ENCODE measurements at regions not wholly inside any gene's neighbourhood (a gene's known extent, or its start where the extent isn't known, plus 50 kb on each side); places are given as distances from the start of the nearest gene placed in this dataset.

DNA sequence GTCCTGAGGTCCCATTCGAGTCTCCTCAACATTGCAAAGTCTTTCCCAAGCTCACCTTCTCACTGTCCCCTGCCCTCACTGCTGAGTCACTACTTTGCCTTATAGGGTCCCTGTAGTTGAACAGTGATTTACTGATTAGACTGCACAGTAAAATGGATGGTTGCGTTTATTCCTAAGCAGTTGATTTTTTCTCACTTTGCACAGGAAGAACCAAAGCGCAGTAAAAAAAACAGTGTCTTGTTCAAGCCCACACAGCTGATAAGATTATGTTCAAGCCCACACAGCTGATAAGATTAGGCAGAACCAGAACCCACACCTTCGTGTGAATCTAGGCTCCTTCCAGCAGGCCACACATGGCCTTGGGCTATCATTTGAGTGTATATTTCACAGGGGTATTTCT lies 215.3 kb upstream of the COPS8 start:
- Histone ChIP-seq H3K27ac (ENCODE audit: low read length) (peak overlapping the region; percentile 14), H3K9me3 (ENCODE audit: control insufficient read depth, low read depth, low read length) (no peaks in the 10 kb centered on the region), H3K36me3 (ENCODE audit: control insufficient read depth, insufficient read depth, low read length) (no peaks in the 10 kb centered on the region), H3K4me1 (ENCODE audit: control insufficient read depth, insufficient read depth, low read length) (peaks cover 2% of the 10 kb centered on the region), H3K4me3 (ENCODE audit: low read length) (no peak overlapping the region), H3K27me3 (ENCODE audit: control insufficient read depth, insufficient read depth, low read length) (no peaks in the 10 kb centered on the region)
- DNase-seq = peak in 1 of 2 donors; percentile 68
- WGBS (ENCODE audit: insufficient coverage, low lambda C conversion rate) = 0% methylated on average over 1 of the region's 4 CpGs

DNA sequence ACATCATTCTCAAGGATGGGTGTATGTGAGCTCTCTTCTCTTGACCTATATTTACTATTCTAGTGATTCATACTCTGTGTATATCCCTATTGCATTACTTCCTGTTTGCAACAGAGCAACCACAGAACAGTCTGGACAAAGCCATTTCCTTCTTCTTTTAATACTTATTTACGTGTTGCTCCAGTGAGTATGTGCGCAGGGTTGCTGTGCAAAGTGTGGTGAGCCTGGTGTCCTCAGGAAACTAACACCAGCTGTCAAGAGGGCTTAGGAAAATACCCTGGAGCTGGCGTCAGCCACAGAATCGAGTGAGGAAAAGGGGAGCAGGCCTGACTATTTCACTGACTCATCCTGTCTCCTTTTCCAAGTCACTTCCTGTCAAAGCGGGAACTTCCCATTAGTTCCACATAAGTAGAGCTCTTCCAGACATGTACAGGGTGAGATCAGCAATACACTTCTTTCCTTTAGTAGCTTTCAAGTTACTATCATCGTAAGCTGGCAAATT lies 214.1 kb upstream of the COPS8 start:
- H3K27ac ChIP-seq (ENCODE audit: low read length) = peak overlapping the region; percentile 22
- no peaks in the 10 kb centered on the region for H3K36me3 ChIP-seq (ENCODE audit: control insufficient read depth, insufficient read depth, low read length)
- DNase-seq = peak in 1 of 2 donors; percentile 61
- WGBS (ENCODE audit: insufficient coverage, low lambda C conversion rate) = 86% methylated on average over 1 of the region's 6 CpGs
- peaks cover 9% of the 10 kb centered on the region for H3K4me1 ChIP-seq (ENCODE audit: control insufficient read depth, insufficient read depth, low read length)
- H3K4me3 ChIP-seq (ENCODE audit: low read length) = no peak overlapping the region
- H3K9me3 ChIP-seq (ENCODE audit: control insufficient read depth, low read depth, low read length) = no peaks in the 10 kb centered on the region
- H3K27me3 ChIP-seq (ENCODE audit: control insufficient read depth, insufficient read depth, low read length) = no peaks in the 10 kb centered on the region

GRCh38 chr2:236872015-236872414 lies 213.7 kb upstream of the COPS8 start:
- Histone ChIP-seq H3K9me3 (ENCODE audit: control insufficient read depth, low read depth, low read length) (no peaks in the 10 kb centered on the region), H3K27me3 (ENCODE audit: control insufficient read depth, insufficient read depth, low read length) (no peaks in the 10 kb centered on the region), H3K4me1 (ENCODE audit: control insufficient read depth, insufficient read depth, low read length) (peaks cover 9% of the 10 kb centered on the region), H3K36me3 (ENCODE audit: control insufficient read depth, insufficient read depth, low read length) (no peaks in the 10 kb centered on the region), H3K4me3 (ENCODE audit: low read length) (no peak overlapping the region), H3K27ac (ENCODE audit: low read length) (peak overlapping the region; percentile 22)
- WGBS (ENCODE audit: insufficient coverage, low lambda C conversion rate) = no CpG with 5 or more reads among the region's 4 CpGs
- DNase-seq = no peak

DNA sequence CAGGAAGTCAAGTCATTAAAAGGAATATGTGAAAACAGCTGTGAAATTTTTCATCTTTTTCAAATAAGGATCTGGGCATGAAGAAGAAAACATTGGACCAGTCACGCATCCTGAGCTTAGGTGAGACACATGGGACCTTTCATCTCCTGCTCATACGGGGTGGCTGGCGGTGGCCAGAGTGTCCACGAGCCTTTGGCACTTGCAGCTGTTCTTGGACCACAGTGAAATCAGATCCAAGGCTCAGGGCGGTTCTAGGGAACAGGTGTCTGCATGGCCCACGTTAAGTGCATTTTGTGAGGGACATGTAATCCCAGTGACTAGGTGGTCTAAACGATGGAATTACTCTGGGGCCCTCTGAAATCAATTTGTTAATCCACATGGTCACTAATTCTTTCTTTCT lies 212.7 kb upstream of the COPS8 start:
- Histone ChIP-seq H3K4me1 (ENCODE audit: control insufficient read depth, insufficient read depth, low read length) (peaks cover 9% of the 10 kb centered on the region), H3K36me3 (ENCODE audit: control insufficient read depth, insufficient read depth, low read length) (no peaks in the 10 kb centered on the region), H3K27me3 (ENCODE audit: control insufficient read depth, insufficient read depth, low read length) (no peaks in the 10 kb centered on the region), H3K9me3 (ENCODE audit: control insufficient read depth, low read depth, low read length) (no peaks in the 10 kb centered on the region), H3K4me3 (ENCODE audit: low read length) (no peak overlapping the region), H3K27ac (ENCODE audit: low read length) (no peak overlapping the region)
- 67% methylated on average over 1 of the region's 7 CpGs for WGBS (ENCODE audit: insufficient coverage, low lambda C conversion rate)
- DNase-seq = no peak

DNA sequence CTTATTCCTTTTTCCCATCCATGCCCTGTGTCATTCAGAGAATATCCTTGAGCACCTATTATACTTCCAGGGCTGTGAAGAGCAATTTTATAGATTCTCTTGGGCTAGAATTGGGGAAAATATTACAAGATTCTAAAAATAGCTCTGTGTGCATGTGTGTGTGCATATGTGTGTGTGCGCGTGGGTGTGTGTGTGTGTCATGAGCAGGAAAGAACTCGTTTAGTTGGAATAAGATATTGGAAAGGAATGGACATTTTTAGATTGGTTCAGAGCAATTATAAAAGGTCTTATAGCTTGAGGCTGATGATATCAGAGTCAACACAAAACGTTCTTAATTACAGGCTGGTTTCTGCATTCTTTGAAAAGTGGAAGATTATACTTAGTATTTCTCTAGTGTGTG lies 212.1 kb upstream of the COPS8 start:
- Histone ChIP-seq H3K4me3 (ENCODE audit: low read length) (no peak overlapping the region), H3K9me3 (ENCODE audit: control insufficient read depth, low read depth, low read length) (no peaks in the 10 kb centered on the region), H3K4me1 (ENCODE audit: control insufficient read depth, insufficient read depth, low read length) (peaks cover 9% of the 10 kb centered on the region), H3K36me3 (ENCODE audit: control insufficient read depth, insufficient read depth, low read length) (no peaks in the 10 kb centered on the region), H3K27ac (ENCODE audit: low read length) (no peak overlapping the region), H3K27me3 (ENCODE audit: control insufficient read depth, insufficient read depth, low read length) (no peaks in the 10 kb centered on the region)
- 51% methylated on average over 4 of the region's 4 CpGs for WGBS (ENCODE audit: insufficient coverage, low lambda C conversion rate)
- no peak for DNase-seq

- H3K27me3 ChIP-seq (ENCODE audit: control insufficient read depth, insufficient read depth, low read length) = no peaks in the 10 kb centered on the region
- no peak for DNase-seq
- no peak overlapping the region for H3K27ac ChIP-seq (ENCODE audit: low read length)
- no peaks in the 10 kb centered on the region for H3K36me3 ChIP-seq (ENCODE audit: control insufficient read depth, insufficient read depth, low read length)
- WGBS (ENCODE audit: insufficient coverage, low lambda C conversion rate) = no CpG with 5 or more reads among the region's 3 CpGs
- H3K9me3 ChIP-seq (ENCODE audit: control insufficient read depth, low read depth, low read length) = no peaks in the 10 kb centered on the region
- no peak overlapping the region for H3K4me3 ChIP-seq (ENCODE audit: low read length)
- H3K4me1 ChIP-seq (ENCODE audit: control insufficient read depth, insufficient read depth, low read length) = peaks cover 9% of the 10 kb centered on the region
Measured at GRCh38 chr2:236874866-236875481, 210.7 kb upstream of the COPS8 start.

DNA sequence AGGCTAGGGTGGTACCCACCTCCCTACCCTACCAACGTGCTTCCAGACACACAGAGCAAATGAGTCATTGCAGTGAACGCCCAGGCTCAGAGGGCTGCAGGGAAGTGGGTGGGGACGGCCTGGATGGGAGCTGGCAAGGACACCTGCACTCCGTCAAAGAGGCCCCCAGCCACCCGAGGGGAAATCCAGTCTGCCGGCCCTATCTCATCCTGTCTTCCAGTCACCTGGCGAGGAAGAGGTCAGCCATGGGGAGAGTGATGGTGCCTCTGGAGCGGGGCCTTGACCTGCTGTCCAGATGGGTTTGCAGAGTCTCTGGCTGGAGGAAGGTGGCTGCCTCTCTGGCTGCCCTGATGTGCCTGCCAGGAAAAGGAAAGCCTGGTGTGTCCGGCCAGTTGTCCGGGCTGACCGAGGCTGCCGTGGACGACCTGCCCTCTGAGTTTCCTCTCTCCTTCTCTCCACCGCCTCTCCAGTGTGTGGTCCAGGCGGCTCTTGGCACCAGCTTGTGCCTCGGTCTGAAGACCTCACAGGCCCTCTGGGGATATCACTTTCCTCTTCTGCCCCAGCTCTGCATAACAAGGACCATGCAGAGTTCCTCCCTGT lies 209.7 kb upstream of the COPS8 start:
- DNase-seq = no peak
- Histone ChIP-seq H3K36me3 (ENCODE audit: control insufficient read depth, insufficient read depth, low read length) (no peaks in the 10 kb centered on the region), H3K27ac (ENCODE audit: low read length) (no peak overlapping the region), H3K4me1 (ENCODE audit: control insufficient read depth, insufficient read depth, low read length) (peaks cover 6% of the 10 kb centered on the region), H3K9me3 (ENCODE audit: control insufficient read depth, low read depth, low read length) (no peaks in the 10 kb centered on the region), H3K27me3 (ENCODE audit: control insufficient read depth, insufficient read depth, low read length) (no peaks in the 10 kb centered on the region), H3K4me3 (ENCODE audit: low read length) (no peak overlapping the region)
- no CpG with 5 or more reads among the region's 16 CpGs for WGBS (ENCODE audit: insufficient coverage, low lambda C conversion rate)

GRCh38 chr2:236876642-236877041 lies 209.0 kb upstream of the COPS8 start:
- H3K27me3 ChIP-seq (ENCODE audit: control insufficient read depth, insufficient read depth, low read length) = no peaks in the 10 kb centered on the region

GRCh38 chr2:236877972-236878371 lies 207.7 kb upstream of the COPS8 start:
- DNase-seq = no peak
- H3K27me3 ChIP-seq (ENCODE audit: control insufficient read depth, insufficient read depth, low read length) = no peaks in the 10 kb centered on the region
- H3K36me3 ChIP-seq (ENCODE audit: control insufficient read depth, insufficient read depth, low read length) = no peaks in the 10 kb centered on the region
- H3K27ac ChIP-seq (ENCODE audit: low read length) = no peak overlapping the region
- no peak overlapping the region for H3K4me3 ChIP-seq (ENCODE audit: low read length)
- peaks cover 6% of the 10 kb centered on the region for H3K4me1 ChIP-seq (ENCODE audit: control insufficient read depth, insufficient read depth, low read length)
- no CpG with 5 or more reads among the region's 2 CpGs for WGBS (ENCODE audit: insufficient coverage, low lambda C conversion rate)
- H3K9me3 ChIP-seq (ENCODE audit: control insufficient read depth, low read depth, low read length) = no peaks in the 10 kb centered on the region

More at GRCh38 chr2:236876642-236877041, 209.0 kb upstream of the COPS8 start:
- 52% methylated on average over 3 of the region's 4 CpGs for WGBS (ENCODE audit: insufficient coverage, low lambda C conversion rate)
- peaks cover 6% of the 10 kb centered on the region for H3K4me1 ChIP-seq (ENCODE audit: control insufficient read depth, insufficient read depth, low read length)
- no peak overlapping the region for H3K4me3 ChIP-seq (ENCODE audit: low read length)
- H3K9me3 ChIP-seq (ENCODE audit: control insufficient read depth, low read depth, low read length) = no peaks in the 10 kb centered on the region
- no peak for DNase-seq
- H3K27ac ChIP-seq (ENCODE audit: low read length) = no peak overlapping the region
- H3K36me3 ChIP-seq (ENCODE audit: control insufficient read depth, insufficient read depth, low read length) = no peaks in the 10 kb centered on the region

- H3K4me3 ChIP-seq (ENCODE audit: low read length) = no peak overlapping the region
- no peaks in the 10 kb centered on the region for H3K36me3 ChIP-seq (ENCODE audit: control insufficient read depth, insufficient read depth, low read length)
- 100% methylated on average over 2 of the region's 3 CpGs for WGBS (ENCODE audit: insufficient coverage, low lambda C conversion rate)
- H3K27ac ChIP-seq (ENCODE audit: low read length) = no peak overlapping the region
- DNase-seq = no peak
- H3K9me3 ChIP-seq (ENCODE audit: control insufficient read depth, low read depth, low read length) = no peaks in the 10 kb centered on the region
- no peaks in the 10 kb centered on the region for H3K27me3 ChIP-seq (ENCODE audit: control insufficient read depth, insufficient read depth, low read length)
- H3K4me1 ChIP-seq (ENCODE audit: control insufficient read depth, insufficient read depth, low read length) = peaks cover 6% of the 10 kb centered on the region
Measured at GRCh38 chr2:236879416-236879963, 206.2 kb upstream of the COPS8 start.
